ENCODE measurements at regions not wholly inside any gene's neighbourhood (a gene's known extent, or its start where the extent isn't known, plus 50 kb on each side); places are given as distances from the start of the nearest gene placed in this dataset.
"Not testable (repeated sequence)": the region's sequence is repeated elsewhere in the genome, so short reads cannot be mapped to it uniquely, and the experiment has no call there.

DNA sequence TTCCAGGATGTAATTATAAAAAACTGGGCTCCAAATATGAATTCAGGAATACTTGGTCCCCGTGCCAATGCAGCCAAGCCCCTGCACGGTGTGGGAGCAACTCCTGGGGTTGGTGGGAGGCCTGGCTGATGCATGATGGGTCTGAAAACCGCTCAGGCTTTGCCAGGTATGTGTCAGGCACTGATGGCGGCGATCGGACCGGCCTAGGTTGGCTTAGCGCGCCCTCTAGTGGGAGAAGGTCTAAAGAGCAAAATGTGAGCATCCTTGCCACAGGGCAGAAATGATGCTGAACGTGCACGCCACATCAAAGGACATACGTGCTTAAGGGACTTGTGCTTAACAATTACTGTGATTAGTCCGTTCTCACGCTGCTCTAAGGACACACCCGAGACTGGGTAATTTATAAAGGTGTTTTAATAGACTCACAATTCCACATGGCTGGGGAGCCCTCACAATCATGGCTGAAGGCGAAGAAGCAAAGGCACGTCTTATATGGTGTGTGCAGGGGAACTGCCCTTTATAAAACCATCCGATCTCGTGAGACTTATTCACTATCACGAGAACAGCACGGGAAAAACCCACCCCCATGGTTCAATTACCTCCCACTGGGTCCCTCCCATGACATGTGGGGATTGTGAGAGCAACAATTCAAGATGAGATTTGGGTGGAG, 196.2 kb upstream of the PLGLB1 start:
- DNase-seq; H3K36me3 ChIP-seq (ENCODE audit: low read depth, low read length); CTCF ChIA-PET; H3K27me3 ChIP-seq (ENCODE audit: low read length); H2AFZ ChIP-seq (ENCODE audit: low read length); H3K4me3 ChIP-seq (ENCODE audit: low read length); H3K9me3 ChIP-seq (ENCODE audit: low read length); H3F3A ChIP-seq (ENCODE audit: low read length, unreplicated experiment); H3K27ac ChIP-seq (ENCODE audit: low read length); BruUV-seq (replicated peaks); intact Hi-C loops (cut with micrococcal nuclease); H3K4me1 ChIP-seq (ENCODE audit: insufficient read depth, low read length); H3K79me2 ChIP-seq (ENCODE audit: low read length); POLR2A ChIA-PET (ENCODE audit: unreplicated experiment); H3K9ac ChIP-seq (ENCODE audit: low read length); H4K20me1 ChIP-seq (ENCODE audit: low read length); H3K4me2 ChIP-seq (ENCODE audit: low read length); H3K9me2 ChIP-seq (replicated peaks; ENCODE audit: low read length): not testable (repeated sequence)
- ATAC-seq: peak; percentile 91
- TF ChIP-seq, protein P1, sequence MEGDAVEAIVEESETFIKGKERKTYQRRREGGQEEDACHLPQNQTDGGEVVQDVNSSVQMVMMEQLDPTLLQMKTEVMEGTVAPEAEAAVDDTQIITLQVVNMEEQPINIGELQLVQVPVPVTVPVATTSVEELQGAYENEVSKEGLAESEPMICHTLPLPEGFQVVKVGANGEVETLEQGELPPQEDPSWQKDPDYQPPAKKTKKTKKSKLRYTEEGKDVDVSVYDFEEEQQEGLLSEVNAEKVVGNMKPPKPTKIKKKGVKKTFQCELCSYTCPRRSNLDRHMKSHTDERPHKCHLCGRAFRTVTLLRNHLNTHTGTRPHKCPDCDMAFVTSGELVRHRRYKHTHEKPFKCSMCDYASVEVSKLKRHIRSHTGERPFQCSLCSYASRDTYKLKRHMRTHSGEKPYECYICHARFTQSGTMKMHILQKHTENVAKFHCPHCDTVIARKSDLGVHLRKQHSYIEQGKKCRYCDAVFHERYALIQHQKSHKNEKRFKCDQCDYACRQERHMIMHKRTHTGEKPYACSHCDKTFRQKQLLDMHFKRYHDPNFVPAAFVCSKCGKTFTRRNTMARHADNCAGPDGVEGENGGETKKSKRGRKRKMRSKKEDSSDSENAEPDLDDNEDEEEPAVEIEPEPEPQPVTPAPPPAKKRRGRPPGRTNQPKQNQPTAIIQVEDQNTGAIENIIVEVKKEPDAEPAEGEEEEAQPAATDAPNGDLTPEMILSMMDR (conservative IDR thresholded peaks at IDR 0.05; ENCODE audit: low read depth, low read length): peak; percentile 36; the same call in 1 of the 2 replicates

DNA sequence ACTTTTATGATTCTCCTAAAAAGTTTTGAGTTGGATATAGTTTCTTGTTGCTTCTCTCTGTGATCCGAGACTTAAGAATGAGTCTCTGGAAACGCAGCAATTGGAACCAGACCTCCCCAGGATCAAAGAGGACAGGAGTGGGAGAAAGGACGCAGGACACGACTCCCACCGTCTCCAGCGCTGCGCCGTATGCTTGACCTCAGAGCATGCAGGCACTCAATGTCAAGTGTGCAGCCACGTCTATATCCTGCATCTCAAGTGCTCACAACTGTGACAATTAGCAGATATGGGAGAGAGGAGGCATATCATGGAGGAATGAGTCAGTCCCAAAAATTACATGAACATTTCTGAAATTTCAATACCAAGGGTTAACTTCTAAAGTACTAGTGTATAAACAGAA, 199.0 kb upstream of the PLGLB1 start:
- H4K20me1 ChIP-seq (ENCODE audit: low read length); intact Hi-C loops (cut with micrococcal nuclease); H3K79me2 ChIP-seq (ENCODE audit: low read length); H3K4me2 ChIP-seq (ENCODE audit: low read length); H3F3A ChIP-seq (ENCODE audit: low read length, unreplicated experiment); BruUV-seq (replicated peaks); H3K9me2 ChIP-seq (replicated peaks; ENCODE audit: low read length); H3K27ac ChIP-seq (ENCODE audit: low read length); CTCF ChIA-PET; H3K9me3 ChIP-seq (ENCODE audit: low read length); H3K4me3 ChIP-seq (ENCODE audit: low read length); H3K4me1 ChIP-seq (ENCODE audit: insufficient read depth, low read length); POLR2A ChIA-PET (ENCODE audit: unreplicated experiment); DNase-seq; ATAC-seq; H3K27me3 ChIP-seq (ENCODE audit: low read length); H3K36me3 ChIP-seq (ENCODE audit: low read depth, low read length); H2AFZ ChIP-seq (ENCODE audit: low read length); H3K9ac ChIP-seq (ENCODE audit: low read length): not testable (repeated sequence)

DNA sequence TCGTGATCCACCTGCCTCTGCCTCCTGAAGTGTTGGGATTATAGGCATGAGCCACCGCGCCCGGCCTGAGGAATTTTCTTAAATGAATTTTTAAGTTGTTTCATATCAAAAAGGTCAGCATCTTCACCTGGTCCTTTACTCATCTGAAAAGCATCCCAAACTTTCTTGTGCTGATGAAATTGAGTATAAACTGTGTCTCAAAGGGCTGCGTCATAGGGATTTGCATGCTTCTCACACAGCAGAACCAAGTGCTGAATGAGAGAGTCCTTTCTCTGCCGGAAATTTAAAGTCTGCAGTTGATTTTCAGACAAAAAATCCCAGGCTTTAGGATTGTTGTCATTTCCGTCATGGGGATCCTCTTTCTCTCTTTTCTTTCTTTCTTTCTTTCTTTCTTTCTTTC, 200.5 kb upstream of the PLGLB1 start:
- ATAC-seq; CTCF ChIA-PET; H3K4me3 ChIP-seq (ENCODE audit: low read length); H3K36me3 ChIP-seq (ENCODE audit: low read depth, low read length); intact Hi-C loops (cut with micrococcal nuclease); H3K27ac ChIP-seq (ENCODE audit: low read length); H3K4me2 ChIP-seq (ENCODE audit: low read length); BruUV-seq (replicated peaks); H3K4me1 ChIP-seq (ENCODE audit: insufficient read depth, low read length); H3K9me3 ChIP-seq (ENCODE audit: low read length); H4K20me1 ChIP-seq (ENCODE audit: low read length); H3K79me2 ChIP-seq (ENCODE audit: low read length); H2AFZ ChIP-seq (ENCODE audit: low read length); H3F3A ChIP-seq (ENCODE audit: low read length, unreplicated experiment); POLR2A ChIA-PET (ENCODE audit: unreplicated experiment); H3K9ac ChIP-seq (ENCODE audit: low read length); H3K9me2 ChIP-seq (replicated peaks; ENCODE audit: low read length); H3K27me3 ChIP-seq (ENCODE audit: low read length): not testable (repeated sequence)
- DNase-seq: peak; percentile 11

DNA sequence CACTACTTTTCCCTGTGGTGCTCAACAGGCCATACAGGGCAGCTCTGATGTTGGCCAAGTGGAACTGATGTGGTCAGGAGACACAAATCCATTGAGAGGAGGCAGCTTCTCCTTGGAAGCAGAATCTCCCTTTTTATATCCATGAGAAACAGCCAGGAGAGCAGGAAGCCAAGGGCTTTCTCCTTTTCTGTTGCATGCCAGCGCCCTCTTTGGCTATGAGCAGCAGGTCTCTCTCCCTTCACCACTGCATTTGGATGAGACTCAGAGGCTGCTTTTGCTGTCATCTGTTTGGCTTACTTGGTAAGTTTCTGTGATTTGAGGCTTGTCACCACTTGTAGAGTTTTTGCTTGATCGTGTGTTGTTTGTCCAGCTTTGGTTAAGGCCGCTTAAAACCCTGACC, 202.2 kb upstream of the PLGLB1 start:
- H3F3A ChIP-seq (ENCODE audit: low read length, unreplicated experiment); H3K4me3 ChIP-seq (ENCODE audit: low read length); H4K20me1 ChIP-seq (ENCODE audit: low read length); CTCF ChIA-PET; POLR2A ChIA-PET (ENCODE audit: unreplicated experiment); H3K36me3 ChIP-seq (ENCODE audit: low read depth, low read length); H3K9ac ChIP-seq (ENCODE audit: low read length); ATAC-seq; BruUV-seq (replicated peaks); H3K9me2 ChIP-seq (replicated peaks; ENCODE audit: low read length); H2AFZ ChIP-seq (ENCODE audit: low read length); H3K79me2 ChIP-seq (ENCODE audit: low read length); H3K27ac ChIP-seq (ENCODE audit: low read length); DNase-seq; H3K4me1 ChIP-seq (ENCODE audit: insufficient read depth, low read length); H3K9me3 ChIP-seq (ENCODE audit: low read length); H3K27me3 ChIP-seq (ENCODE audit: low read length); H3K4me2 ChIP-seq (ENCODE audit: low read length); intact Hi-C loops (cut with micrococcal nuclease): not testable (repeated sequence)

Measured in PC-3 (cell line).